ENCODE measurements at regions not wholly inside any gene's neighbourhood (a gene's known extent, or its start where the extent isn't known, plus 50 kb on each side); places are given as distances from the start of the nearest gene placed in this dataset.

DNA sequence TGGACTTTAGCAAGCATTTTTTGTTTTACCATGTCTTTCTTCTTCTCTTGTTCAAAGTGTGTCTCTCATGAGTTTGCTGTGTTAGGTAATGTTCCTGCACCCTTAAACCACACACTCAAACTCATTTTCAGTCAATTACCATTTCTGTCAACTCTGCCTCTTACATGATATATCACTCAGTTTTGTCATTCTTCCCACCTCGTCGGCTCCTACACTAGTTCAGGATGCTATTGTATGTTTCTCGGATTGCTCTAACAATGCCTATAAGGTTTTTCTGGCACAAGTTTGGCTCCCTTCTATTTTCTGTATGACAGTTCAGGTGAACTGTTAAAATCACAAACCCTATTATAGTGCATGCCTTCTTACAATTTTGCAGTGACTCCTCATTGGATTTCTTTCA lies 260.8 kb upstream of the NAV3 start:
- no peak for TF ChIP-seq EZH2phosphoT487 (IDR thresholded peaks at IDR 0.05; ENCODE audit: low read depth, severe bottlenecking, unreplicated experiment)
- TF ChIP-seq, protein P1, sequence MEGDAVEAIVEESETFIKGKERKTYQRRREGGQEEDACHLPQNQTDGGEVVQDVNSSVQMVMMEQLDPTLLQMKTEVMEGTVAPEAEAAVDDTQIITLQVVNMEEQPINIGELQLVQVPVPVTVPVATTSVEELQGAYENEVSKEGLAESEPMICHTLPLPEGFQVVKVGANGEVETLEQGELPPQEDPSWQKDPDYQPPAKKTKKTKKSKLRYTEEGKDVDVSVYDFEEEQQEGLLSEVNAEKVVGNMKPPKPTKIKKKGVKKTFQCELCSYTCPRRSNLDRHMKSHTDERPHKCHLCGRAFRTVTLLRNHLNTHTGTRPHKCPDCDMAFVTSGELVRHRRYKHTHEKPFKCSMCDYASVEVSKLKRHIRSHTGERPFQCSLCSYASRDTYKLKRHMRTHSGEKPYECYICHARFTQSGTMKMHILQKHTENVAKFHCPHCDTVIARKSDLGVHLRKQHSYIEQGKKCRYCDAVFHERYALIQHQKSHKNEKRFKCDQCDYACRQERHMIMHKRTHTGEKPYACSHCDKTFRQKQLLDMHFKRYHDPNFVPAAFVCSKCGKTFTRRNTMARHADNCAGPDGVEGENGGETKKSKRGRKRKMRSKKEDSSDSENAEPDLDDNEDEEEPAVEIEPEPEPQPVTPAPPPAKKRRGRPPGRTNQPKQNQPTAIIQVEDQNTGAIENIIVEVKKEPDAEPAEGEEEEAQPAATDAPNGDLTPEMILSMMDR (IDR thresholded peaks at IDR 0.05; ENCODE audit: poor library complexity): no peak
